BJ (cell line): ENCODE measurements at regions not wholly inside any gene's neighbourhood (a gene's known extent, or its start where the extent isn't known, plus 50 kb on each side); places are given as distances from the start of the nearest gene placed in this dataset.

Source experiments
- CTCF ChIA-PET: fragments of 350-600 bp; formaldehyde crosslinking; extraction: SDS; loops from one replicate; lab custom pipeline; 2021; ENCODE audit warnings: antibody characterized with exemption, inconsistent platforms; lab: Yijun Ruan, JAX
- POLR2A ChIA-PET: fragments of 300-600 bp; sonication (Branson Sonifier 250); formaldehyde crosslinking; extraction: SDS; loops from one replicate; lab custom pipeline; 2021; ENCODE audit warnings: antibody characterized with exemption; lab: Charles Lee
- DNase-seq: peaks from one replicate; pipeline ENCODE4 v3.0.0-alpha.2; 2011; ENCODE audit warnings: low read depth
- H3K27me3 ChIP-seq: 2 replicates; pipeline ENCODE4 v1.6.0; 2011; ENCODE audit warnings: low read length; ENCODE audit not compliant: control insufficient read depth, insufficient read depth
- H3K36me3 ChIP-seq: 2 replicates; pipeline ENCODE4 v1.5.1; 2011; ENCODE audit warnings: low read length; ENCODE audit not compliant: control insufficient read depth, insufficient read depth
- H3K4me3 ChIP-seq: 2 replicates; pipeline ENCODE4 v1.5.1; 2011; ENCODE audit warnings: low read depth, mild to moderate bottlenecking, control low read depth, low read length
- CTCF ChIP-seq: IDR thresholded peaks from 2 replicates; pipeline ENCODE4 v1.5.1; 2011; ENCODE audit warnings: low read depth, mild to moderate bottlenecking, control low read depth, inconsistent platforms, low read length, moderate library complexity; ENCODE audit not compliant: insufficient read depth

DNA sequence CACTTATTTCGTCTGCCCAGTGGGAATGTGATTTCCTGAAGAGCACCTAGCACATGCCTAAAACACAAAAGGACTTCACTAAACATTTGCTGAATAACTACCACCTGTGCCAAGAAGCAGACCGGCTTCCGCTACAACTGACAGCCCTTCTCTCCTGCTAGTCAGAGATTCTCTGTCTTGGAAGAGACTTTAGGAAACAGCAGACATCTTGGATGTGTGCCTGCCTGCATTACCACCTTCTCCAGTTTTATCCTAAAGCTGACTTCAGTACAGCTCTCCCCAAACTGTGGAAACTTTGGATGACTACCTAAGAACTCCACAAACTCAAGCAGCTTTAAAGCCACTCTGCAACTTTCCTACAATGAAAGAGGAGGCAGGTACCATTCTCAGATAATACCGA, 116.5 kb upstream of the MAN2A1 start:
- no peak overlapping the region for H3K4me3 ChIP-seq
- no peak for DNase-seq
- H3K27me3 ChIP-seq: no peaks in the 10 kb centered on the region
- TF ChIP-seq CTCF: no peak
- ChIA-PET POLR2A (no interaction called here), CTCF (no interaction called here)
- H3K36me3 ChIP-seq: no peaks in the 10 kb centered on the region

- H3K27me3 ChIP-seq: no peaks in the 10 kb centered on the region
- H3K4me3 ChIP-seq: no peak overlapping the region
- no peaks in the 10 kb centered on the region for H3K36me3 ChIP-seq
- no peak for DNase-seq
- TF ChIP-seq CTCF: no peak
- POLR2A ChIA-PET: no interaction called here
- CTCF ChIA-PET: no interaction called here
Measured at GRCh38 chr5:109571785-109572184, 117.9 kb upstream of the MAN2A1 start.

DNA sequence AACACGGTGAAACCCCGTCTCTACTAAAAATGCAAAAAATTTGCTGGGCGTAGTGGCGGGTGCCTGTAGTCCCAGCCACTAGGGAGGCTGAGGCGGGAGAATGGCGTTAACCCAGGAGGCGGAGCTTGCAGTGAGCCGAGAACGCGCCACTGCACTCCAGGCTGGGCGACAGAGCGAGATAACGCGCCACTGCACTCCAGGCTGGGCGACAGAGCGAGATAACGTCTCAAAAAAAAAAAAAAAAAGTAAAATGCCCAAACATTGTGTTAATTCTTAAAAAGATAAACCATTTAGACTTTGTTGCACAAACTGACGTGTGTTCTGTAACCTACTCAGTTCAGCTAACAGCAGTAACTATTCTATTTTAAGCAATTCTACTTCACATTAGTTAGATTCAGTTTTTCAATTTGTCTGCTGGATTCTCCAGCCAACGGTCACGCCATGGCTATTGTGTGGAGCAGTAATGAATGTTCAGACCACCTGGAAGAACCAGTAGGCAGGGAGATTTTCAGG, 119.3 kb upstream of the MAN2A1 start:
- Histone ChIP-seq H3K36me3 (no peaks in the 10 kb centered on the region), H3K27me3 (no peaks in the 10 kb centered on the region), H3K4me3 (no peak overlapping the region)
- ChIA-PET CTCF (no interaction called here), POLR2A (no interaction called here)
- TF ChIP-seq CTCF: no peak
- DNase-seq: no peak

GRCh38 chr5:109567374-109568044, 122.2 kb upstream of the MAN2A1 start:
- CTCF ChIA-PET: no interaction called here
- no peak for TF ChIP-seq CTCF
- DNase-seq: no peak
- no peak overlapping the region for H3K4me3 ChIP-seq
- H3K36me3 ChIP-seq: no peaks in the 10 kb centered on the region
- POLR2A ChIA-PET: no interaction called here
- no peaks in the 10 kb centered on the region for H3K27me3 ChIP-seq

- H3K36me3 ChIP-seq: no peaks in the 10 kb centered on the region
- no peak overlapping the region for H3K4me3 ChIP-seq
- DNase-seq: no peak
- TF ChIP-seq CTCF: no peak
- CTCF ChIA-PET: no interaction called here
- H3K27me3 ChIP-seq: no peaks in the 10 kb centered on the region
- POLR2A ChIA-PET: no interaction called here
Measured at GRCh38 chr5:109566361-109566760, 123.4 kb upstream of the MAN2A1 start.
